Left cardiac atrium (tissue), 4 donors: ENCODE measurements at regions not wholly inside any gene's neighbourhood (a gene's known extent, or its start where the extent isn't known, plus 50 kb on each side); places are given as distances from the start of the nearest gene placed in this dataset.

Experiments
- ATAC-seq, 2 donors: fragments of 200-7000 bp; cut with Tn5 transposase; one replicate each; pipeline ENCODE4 v1.9.1; 2020; ENCODE audit warnings: mild to moderate bottlenecking in 2 of 2, moderate library complexity in 2 of 2
- DNase-seq: peaks from one replicate; pipeline ENCODE4 v3.0.0-alpha.2; 2020
- intact Hi-C, 2 donors: fragments of 100-400 bp; cut with DNase I; formaldehyde crosslinking; loops; one replicate each; pipeline versions ENCODE4 v1.14.1 to v1.15.1; 2022 to 2023
- donor health status: DM: no; HTN: yes; CAD: no.
- donor health status: DM: no; HTN: yes; CAD: no; lungs with severe emphysema.
- donor health status: DM: yes; HTN: yes; CAD: no.
- donor health status: Dilated cardiomyopathy.

DNA sequence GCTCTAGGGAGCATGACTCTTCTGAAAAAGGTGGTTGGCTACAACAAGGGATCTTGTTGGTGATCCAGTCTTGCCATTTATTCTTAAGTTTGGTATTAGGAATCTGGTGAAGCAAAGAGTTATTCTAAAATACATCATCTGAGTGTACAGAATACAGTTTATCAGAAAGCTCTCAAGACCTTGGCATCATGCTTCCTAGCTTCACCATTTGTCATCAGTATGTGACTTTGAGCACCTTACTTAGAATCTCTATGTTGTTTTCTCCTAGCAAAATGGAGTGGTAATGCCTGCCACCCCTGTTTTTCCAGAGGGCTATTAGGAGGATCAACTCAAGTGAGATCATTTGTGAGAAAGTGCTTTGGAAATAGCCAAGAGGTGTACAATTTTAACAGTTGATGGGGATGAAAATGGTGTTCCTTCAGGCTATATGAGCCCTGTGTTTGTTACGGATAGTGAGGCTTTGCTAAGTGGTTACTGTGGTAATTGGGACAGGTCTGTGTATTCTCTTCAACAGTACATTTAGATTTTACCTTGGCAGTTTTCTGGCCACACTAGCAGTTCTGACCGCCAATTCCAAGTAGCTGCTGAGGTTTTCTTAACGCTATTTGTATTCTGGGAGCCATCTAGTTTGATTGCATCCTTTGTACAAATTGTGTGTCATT, 120.5 kb downstream of the DISP1 start:
- intact Hi-C loops = no loop called here
- no peak for DNase-seq
- ATAC-seq = no peak

DNA sequence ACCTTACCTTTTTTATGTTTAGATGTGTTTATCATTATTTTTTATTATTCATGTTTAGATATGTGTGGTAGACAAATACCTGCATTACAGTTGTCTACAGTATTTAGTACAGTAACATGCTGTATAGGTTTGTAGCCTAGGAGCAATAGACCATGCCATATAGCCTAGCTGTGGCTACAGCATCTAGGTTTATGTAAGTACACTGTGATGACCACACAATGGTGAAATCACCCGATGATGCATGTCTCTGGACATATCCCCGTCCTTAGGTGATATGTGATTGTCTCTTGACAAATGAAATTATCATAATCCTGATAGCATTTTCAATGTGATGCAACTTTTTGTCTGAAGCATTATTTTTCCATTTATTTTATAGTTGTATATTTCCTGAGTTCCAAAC, 121.2 kb downstream of the DISP1 start:
- DNase-seq (no peak), ATAC-seq (no peak)
- intact Hi-C loops = no loop called here

DNA sequence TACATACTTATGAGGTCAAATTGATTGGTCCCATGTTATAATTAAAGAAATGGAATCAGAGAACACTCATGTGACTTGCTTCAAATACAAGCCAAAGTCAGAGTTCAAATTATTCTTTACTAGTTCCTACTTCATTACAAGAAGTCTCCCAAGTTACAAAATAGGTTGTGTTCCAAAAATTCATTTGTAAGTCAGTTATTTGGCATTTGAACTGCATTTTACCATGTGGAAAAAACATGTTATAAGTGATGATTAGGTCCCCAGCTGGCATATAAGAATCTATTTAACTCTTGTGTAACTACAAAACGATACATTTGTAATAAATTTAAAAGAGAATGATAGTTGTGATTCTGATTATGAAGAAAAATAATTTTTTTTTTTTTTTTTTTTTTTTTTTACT, 124.1 kb downstream of the DISP1 start:
- ATAC-seq = no peak

DNA sequence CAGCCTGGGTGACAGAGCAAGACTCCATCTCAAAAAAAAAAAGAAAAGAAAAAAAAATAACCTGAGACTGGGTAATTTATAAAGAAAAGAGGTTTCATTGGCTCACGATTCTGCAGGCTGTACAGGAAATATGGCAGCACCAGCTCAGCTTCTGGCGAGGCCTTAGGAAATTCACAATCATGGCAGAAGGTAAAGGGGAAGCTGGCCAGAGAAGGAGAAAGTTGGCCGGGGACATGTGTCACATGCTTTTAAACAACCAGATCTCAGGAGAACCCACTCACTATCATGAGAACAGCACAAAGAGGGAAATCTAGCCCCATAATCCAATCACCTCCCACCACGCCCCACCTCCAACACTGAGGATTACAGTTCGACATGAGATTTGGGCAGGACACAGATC, 125.3 kb downstream of the DISP1 start:
- no peak for DNase-seq
- intact Hi-C loops = no loop called here
- no peak for ATAC-seq

More for the DNA sequence above, 124.1 kb downstream of the DISP1 start:
- intact Hi-C loops = no loop called here
- no peak for DNase-seq

DNA sequence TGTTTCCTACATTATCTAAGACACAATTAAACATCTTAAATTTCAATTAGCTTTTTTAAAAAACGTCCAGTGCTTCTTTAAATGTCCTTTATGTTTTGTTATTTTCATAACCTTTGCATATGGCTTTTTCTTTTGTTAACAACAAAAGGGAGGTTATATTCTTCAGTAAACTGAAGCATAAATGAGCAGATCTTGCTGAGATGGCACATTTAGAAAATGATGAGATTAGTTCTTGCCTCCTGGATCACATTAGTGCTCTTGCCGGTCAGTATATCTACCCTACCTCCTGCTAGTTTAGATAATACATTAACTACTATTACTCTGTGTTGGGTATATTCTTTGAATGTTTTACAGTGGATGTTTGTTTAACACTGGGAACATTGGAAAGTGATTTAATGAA, 126.1 kb downstream of the DISP1 start:
- DNase-seq (no peak), ATAC-seq (no peak)
- intact Hi-C loops = no loop called here

DNA sequence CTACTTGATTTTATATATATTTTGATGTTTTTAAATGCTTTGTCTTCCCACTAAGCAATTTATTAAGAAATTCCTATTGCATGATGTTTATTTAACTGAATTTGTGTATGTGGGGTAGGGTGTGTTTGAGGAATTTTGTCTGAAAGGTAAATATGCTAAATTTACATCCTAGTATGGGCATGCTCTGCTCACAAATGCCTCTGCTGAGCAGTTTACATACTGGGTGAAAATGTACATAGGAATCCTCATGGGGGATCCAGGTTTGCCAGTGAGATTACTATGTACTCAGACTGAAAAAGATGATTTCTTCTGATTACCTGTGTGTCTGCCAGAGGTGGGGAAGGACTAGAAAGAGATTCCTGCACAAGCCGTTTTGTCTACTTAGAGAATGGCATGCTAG, 126.6 kb downstream of the DISP1 start:
- ATAC-seq (no peak), DNase-seq (no peak)
- intact Hi-C loops = no loop called here

DNA sequence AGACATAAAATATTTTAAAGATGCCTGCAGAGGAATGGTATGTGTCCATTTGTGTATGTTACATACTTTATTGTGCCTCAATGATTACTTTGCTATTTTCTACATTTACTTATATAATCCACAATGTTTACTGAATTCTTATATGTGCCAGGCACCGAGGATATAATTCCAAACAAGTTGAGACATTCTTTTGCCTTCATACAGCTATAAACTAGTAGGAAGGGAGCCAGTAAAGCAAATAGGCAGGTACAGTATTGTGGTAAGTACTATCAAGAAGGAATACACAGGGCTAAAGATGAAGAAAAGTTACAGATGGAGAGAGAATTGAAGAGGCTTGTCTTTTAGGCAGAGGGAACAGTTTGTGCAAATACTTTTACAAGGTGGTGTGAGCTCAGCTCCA, 131.6 kb downstream of the DISP1 start:
- ATAC-seq = no peak
- intact Hi-C loops = no loop called here
- no peak for DNase-seq

DNA sequence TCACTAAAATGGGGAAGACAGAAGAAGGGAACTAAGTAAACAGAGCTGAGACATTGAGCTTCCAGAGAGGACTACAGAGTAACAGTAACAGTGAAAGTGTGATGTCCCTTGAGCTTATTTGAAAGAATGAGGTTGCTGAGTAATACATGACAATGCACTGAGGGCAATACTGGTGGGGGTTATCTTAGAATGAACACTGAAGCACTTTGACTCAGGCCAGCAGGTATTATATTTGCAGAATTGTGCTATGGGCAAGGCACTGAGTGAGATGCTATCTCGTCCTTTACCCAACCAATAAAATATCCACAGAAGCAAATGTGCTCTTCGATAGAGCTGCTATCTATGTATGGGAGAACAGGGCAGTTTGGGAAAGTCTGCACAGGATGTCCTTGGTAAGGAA, 133.2 kb downstream of the DISP1 start:
- ATAC-seq (no peak), DNase-seq (no peak)
- intact Hi-C loops = no loop called here

DNA sequence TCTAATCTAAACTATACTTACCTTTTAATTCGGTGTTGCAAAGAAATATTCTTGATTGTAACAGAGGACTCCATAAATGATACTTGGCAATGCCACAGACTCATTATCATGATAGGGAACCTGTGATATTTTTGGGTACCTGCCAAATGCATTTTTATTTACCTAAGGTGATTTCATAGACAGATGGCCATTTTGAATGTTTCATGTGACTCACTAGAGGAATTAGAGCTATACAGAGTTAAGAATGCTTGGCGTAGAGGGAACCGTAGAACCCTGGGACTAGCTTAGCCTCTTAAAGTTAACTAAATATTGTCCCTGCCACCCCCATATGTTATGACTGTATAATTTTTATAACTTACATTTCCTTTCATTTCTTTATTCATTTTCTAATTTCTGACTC, 136.1 kb downstream of the DISP1 start:
- intact Hi-C loops = no loop called here
- DNase-seq (no peak), ATAC-seq (no peak)

DNA sequence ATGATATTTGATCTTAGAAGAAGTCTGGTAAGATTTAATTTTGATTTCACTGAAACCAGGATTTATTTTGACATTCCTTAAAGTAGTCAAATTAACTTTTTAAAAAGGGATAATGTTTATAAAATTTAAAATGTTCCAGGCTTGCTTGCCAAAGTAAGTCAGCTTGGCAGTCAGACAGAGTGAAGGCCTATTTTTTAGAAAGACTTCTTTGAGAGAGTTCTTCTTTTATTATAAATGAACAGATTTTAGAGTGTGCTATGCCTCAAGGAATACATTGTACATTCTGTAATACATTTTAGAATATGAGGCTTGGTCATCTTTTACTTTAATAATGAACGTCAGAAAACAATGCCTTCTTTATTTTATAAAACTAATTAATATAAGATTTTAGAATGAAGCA, 138.7 kb downstream of the DISP1 start:
- intact Hi-C loops = no loop called here
- DNase-seq = no peak
- ATAC-seq = no peak

DNA sequence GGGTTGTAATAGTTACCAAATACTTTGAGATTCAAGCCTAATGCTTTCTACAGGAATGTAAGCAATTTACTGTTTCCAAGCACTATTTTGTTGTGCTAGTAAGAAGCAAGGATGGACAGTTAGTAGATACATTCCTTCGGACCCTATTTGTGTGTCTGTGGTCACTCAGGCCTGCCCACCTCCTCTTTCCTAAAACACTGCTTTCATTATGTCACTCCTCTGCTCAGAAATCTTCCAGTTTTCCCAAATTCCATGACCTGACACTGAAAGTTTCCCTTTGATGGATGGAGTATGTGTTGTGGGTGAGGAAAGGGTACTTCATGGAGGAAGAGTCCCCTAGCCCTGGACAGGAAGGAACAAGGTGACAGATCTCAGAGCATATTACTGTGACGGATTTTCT, 141.1 kb downstream of the DISP1 start:
- intact Hi-C loops = no loop called here
- ATAC-seq (no peak), DNase-seq (no peak)

DNA sequence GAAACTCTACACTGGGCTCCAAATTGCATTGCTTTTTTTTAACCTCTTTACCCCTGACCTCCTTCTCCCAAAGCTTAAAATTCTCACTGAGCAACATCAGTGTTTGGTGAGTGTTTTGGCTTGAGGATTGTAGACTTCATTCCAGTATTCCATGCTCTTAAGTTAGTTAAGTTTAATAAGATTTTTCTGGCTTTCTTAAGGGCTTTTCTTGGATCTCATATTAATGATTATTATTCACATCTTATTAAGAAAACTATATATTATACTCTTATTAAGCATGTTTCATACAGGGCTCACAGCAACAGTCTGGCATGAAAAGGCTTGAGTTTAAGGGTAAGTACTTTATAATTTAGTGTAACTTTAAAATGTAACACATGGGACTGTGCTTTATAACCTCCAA, 141.8 kb downstream of the DISP1 start:
- ATAC-seq (no peak), DNase-seq (no peak)
- intact Hi-C loops = no loop called here

DNA sequence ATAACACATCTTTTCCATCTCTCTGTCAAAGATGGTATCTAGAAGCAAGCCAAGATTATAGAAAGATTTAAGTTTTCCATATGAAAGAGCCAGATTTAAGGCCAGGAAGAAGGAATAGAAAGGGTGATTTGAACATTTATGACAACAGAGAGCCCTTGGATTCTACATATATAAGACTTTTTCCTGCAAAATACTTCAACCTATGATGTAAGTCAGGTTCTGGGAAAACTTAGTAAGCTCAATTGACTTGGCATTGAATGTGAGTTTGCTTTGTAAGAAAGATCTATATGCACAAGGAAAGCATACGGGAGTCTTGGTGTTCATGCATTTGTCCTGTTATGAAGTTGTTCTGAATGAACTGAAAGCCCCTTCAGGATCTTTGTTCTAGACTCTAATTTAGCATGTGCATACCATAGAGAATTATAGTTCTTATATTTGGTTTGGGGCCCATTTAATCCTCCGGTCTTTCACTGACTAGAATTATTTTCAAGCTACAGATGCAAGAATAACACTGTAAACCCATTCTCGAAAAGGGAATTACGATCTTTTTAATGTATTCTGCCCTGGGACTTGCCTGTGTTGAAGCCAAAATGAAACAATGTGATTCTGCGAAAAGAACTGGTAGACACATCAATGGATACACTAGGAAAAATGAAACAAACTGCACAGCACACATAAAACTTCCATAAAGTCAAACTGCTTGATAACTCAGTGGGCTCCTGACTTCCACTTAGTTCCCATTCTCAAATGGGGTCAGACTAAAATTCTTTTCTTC, 152.8 kb downstream of the DISP1 start:
- ATAC-seq = no peak
- intact Hi-C loops = no loop called here

DNA sequence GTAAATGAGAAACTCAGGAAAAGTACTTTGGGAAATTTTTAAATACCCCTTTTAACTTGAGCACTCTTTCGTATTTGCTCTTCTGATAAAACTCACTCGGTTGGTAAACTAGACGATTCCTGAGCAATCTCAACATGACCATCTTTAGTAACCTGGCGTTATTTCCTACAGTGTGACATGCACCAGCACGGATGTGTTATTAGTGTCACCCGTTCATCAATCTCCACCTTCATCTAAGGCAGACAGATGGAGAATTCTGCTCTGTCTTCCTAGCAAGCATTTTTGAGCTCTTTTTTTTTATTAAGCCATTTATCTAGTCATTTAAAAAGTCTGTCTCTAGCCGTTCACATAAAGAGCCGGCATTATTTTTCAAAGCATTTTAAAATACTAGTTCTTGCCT, 155.2 kb downstream of the DISP1 start:
- ATAC-seq (no peak), DNase-seq (no peak)
- intact Hi-C loops = loop anchor here in 1 of 2 donors (10.0 kb wide), 1 partner anchor 45 kb away; no protein-coding TSS in a partner anchor

More for the DNA sequence above, 152.8 kb downstream of the DISP1 start:
- no peak for DNase-seq

DNA sequence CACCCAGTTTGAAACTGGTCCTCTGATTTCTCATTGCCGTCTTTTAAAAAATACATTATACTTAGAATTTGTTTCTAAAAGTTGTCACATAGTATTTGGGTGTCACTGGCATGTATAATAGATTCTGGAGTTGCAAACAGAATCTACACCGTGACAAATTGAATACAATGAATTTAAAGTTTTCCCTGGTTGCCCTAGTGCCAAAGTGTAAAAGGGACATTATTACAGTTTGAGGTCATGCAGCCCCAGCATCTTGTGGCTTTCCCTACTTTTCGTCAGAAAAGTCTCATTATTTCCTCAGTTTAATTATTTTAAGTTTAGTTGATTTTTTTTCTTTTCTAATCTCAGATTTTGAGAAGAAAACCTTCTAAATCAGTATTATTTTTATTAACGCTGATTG, 155.9 kb downstream of the DISP1 start:
- intact Hi-C loops = loop anchor here in 1 of 2 donors (10.0 kb wide), 1 partner anchor 46 kb away; no protein-coding TSS in a partner anchor
- DNase-seq = no peak
- ATAC-seq = no peak

DNA sequence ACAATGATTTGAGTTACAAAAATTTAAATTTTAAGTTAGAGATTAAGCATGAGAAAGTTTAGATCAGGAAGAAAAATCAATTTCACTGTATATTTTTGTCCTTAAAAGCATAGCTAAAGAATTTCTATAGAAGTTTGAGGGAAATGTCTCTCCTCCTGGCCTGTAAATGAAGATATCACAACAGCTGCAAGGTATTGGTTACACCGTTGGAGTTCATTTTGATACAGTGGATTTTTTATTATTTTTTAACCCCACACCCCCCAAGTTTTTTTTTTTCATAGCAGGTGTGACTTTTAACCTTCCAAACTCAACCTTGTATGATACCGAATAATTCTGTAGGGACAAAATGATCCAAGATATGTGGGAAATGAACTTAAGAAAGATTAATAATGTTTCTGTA, 156.3 kb downstream of the DISP1 start:
- ATAC-seq = no peak
- intact Hi-C loops = loop anchor here in 1 of 2 donors (10.0 kb wide), 1 partner anchor 46 kb away; no protein-coding TSS in a partner anchor
- DNase-seq = no peak

DNA sequence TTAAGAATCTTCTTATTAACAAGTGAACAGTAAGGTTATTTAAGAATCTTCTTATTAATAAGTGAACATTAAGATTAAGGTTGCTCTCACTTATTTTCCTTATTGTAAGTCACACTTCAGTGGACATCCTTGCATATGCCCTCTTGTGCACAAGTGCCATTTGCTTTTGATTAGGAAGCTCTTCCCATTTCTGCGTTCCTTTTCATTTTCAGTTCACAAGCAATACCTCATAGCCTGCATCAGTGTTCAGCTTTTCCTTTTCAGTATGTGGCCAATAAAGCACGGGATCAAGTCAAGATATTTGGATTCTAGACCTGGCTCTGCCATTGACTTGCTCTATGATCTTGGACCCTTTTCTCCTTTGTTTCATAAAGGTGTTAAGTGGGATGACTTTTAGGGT, 158.7 kb downstream of the DISP1 start:
- ATAC-seq (no peak), DNase-seq (no peak)
- intact Hi-C loops = loop anchor here in 1 of 2 donors (10.0 kb wide), 1 partner anchor 49 kb away; no protein-coding TSS in a partner anchor

DNA sequence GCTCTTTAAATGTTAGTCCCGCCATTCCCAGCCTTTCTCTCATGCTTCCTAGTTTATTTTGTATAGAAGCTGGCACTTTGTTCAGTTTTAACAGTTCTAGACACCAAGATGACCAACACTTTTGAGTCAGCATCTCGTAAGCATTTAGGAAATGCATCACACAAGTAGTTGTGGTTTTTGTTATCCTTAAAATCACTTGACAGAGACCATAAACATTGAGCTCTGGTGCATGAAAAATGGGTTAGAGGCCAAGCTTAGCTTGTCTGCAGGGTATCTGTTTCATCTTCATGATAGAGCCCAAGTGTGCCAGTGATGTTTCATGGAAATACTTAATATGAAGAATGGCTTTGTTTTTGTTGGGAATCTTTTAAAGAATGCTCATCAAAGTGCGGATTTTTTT, 159.7 kb downstream of the DISP1 start:
- DNase-seq = no peak
- intact Hi-C loops = loop anchor here in 1 of 2 donors (10.0 kb wide), 1 partner anchor 50 kb away; no protein-coding TSS in a partner anchor
- ATAC-seq = peak in 1 of 2 donors; percentile 22

DNA sequence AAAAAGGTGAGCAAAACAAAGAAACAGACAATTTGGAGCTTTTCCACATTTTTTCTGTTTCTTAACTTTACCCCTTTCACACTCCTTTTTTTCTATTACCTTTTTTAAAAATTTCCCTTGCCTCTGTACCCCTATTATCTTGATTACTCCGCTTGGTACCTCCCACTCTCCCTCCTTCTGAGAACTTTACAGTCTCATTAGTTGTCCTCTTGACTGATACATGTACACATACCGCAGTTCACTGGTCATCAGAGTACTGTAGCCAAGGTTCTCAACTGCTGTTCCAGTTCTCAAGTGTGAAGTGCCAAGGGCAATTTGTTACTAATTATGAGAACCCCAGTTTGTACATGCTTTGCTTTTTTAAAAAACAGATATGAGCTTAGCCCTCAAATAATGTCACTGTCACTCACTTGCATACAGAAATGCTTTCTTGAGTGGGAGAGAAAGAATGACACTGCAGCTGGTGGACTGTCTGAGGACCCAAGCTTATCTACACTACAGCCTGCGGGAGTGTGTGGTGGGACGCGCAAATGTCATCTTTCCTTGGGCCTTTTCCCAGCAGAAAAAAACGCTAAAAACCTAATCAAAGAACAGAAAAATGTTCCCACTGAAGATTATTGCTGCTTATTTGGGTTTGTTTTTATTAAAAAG, 160.8 kb downstream of the DISP1 start:
- intact Hi-C loops = loop anchor here in 1 of 2 donors (10.0 kb wide), 1 partner anchor 51 kb away; no protein-coding TSS in a partner anchor
- DNase-seq (no peak), ATAC-seq (peak; percentile 57 to 95)

DNA sequence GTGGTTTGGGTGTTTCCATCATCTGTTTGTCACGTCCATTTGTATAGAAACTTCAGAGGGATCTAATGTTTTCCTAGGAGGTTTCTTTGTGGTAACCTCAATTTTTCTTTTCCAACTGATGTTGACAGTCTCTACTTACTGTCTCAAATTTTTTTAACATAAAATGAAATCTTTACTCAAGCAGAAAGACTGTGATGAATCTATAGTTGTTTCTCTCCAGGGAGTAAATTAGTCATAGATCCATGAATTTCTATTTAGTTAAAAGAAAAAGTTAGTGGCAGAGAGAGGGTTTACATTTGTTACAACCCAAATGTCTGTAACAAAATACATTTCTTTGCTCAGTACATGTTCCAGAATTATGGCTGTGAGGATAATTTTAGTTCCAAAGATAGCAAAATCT, 161.6 kb downstream of the DISP1 start:
- ATAC-seq = no peak
- intact Hi-C loops = loop anchor here in 1 of 2 donors (10.0 kb wide), 1 partner anchor 52 kb away; no protein-coding TSS in a partner anchor
- DNase-seq = no peak
